Adrenal gland (tissue), 9 donors: ENCODE measurements at regions not wholly inside any gene's neighbourhood (a gene's known extent, or its start where the extent isn't known, plus 50 kb on each side); places are given as distances from the start of the nearest gene placed in this dataset.

Experiments used
- DNase-seq, 7 donors: peaks; one replicate each; pipeline ENCODE4 v3.0.0-alpha.2; 2019 to 2020
- H3K27ac ChIP-seq, 5 donors: fragments of 200-600 bp; sonication (generic) in 4 of 5; 1 replicate in 3 of 5; 2 replicates in 2 of 5; pipeline versions ENCODE4 v1.5.1 to v1.8.0; 2016 to 2020; ENCODE audit warnings: mild to moderate bottlenecking in 1 of 5
- H3K27me3 ChIP-seq: fragments of 200-600 bp; 2 replicates; pipeline ENCODE4 v1.8.0; 2021
- H3K36me3 ChIP-seq, 2 donors: fragments of 200-600 bp; replicated peaks in 1 of 2; 1 replicate in 1 of 2; 2 replicates in 1 of 2; pipeline versions ENCODE4 v1.5.1 to v1.8.0; 2018 to 2022
- H3K4me1 ChIP-seq, 2 donors: fragments of 200-600 bp; replicated peaks in 1 of 2; 1 replicate in 1 of 2; 2 replicates in 1 of 2; pipeline versions ENCODE4 v1.5.1 to v1.8.0; 2018 to 2021
- H3K4me3 ChIP-seq, 4 donors: fragments of 200-600 bp; sonication (generic) in 3 of 4; one replicate each; pipeline ENCODE4 v1.5.1; 2016 to 2018
- H3K9me3 ChIP-seq, 3 donors: fragments of 200-600 bp; sonication (generic) in 1 of 3; replicated peaks in 1 of 3; 1 replicate in 2 of 3; 2 replicates in 1 of 3; pipeline versions ENCODE4 v1.5.1 to v1.8.0; 2016 to 2021
- POLR2A ChIP-seq, 2 donors: fragments of 450-650 bp; IDR thresholded peaks; one replicate each; pipeline ENCODE4 v1.6.1; 2017; ENCODE audit warnings: antibody characterized with exemption in 2 of 2, mild to moderate bottlenecking in 2 of 2, moderate library complexity in 1 of 2
- WGBS, 4 donors: extraction: QIAGEN DNeasy Blood & Tissue Kit in 2 of 4; methylation state at CpG; one replicate each; pipeline versions ENCODE4 v1.1.5 to v1.1.7; 2013 to 2017; 5-methylcytosine and 5-hydroxymethylcytosine counted together
- intact Hi-C, 2 donors: fragments of 100-400 bp; cut with DNase I; formaldehyde crosslinking; loops; one replicate each; pipeline versions ENCODE4 v1.14.1 to v1.15.0; 2022 to 2023
- TF ChIP-seq, protein P1 (sequence below), 6 experiments: fragments of 450-650 bp in 4 of 6; fragments of 200-600 bp in 2 of 6; sonication (generic) in 1 of 6; IDR thresholded peaks; 1 replicate in 5 of 6; 2 replicates in 1 of 6; pipeline versions ENCODE4 v1.5.1 to v1.8.0; 2016 to 2021; ENCODE audit warnings: antibody characterized with exemption in 6 of 6, mild to moderate bottlenecking in 2 of 6, moderate library complexity in 1 of 6
- donor health status: healthy with polysubstance abuse.
- donor health status: Bipolar disorder and iron deficiency.
- donor health status: DM: yes; HTN: yes; CAD: no.
- donor health status: DM: no; HTN: no; CAD: no.
- donor health status: DM: no; HTN: no; CAD: no.

GRCh38 chr1:29903548-29904166, 667.3 kb downstream of the PTPRU start:
- H3K27ac ChIP-seq = no peak overlapping the region
- no peak for DNase-seq
- intact Hi-C loops = no loop called here
- TF ChIP-seq, protein P1, sequence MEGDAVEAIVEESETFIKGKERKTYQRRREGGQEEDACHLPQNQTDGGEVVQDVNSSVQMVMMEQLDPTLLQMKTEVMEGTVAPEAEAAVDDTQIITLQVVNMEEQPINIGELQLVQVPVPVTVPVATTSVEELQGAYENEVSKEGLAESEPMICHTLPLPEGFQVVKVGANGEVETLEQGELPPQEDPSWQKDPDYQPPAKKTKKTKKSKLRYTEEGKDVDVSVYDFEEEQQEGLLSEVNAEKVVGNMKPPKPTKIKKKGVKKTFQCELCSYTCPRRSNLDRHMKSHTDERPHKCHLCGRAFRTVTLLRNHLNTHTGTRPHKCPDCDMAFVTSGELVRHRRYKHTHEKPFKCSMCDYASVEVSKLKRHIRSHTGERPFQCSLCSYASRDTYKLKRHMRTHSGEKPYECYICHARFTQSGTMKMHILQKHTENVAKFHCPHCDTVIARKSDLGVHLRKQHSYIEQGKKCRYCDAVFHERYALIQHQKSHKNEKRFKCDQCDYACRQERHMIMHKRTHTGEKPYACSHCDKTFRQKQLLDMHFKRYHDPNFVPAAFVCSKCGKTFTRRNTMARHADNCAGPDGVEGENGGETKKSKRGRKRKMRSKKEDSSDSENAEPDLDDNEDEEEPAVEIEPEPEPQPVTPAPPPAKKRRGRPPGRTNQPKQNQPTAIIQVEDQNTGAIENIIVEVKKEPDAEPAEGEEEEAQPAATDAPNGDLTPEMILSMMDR (IDR thresholded peaks at IDR 0.05) = no peak
- TF ChIP-seq POLR2A (IDR thresholded peaks at IDR 0.05) = no peak
- H3K4me1 ChIP-seq = no peaks in the 10 kb centered on the region
- no peaks in the 10 kb centered on the region for H3K36me3 ChIP-seq
- H3K9me3 ChIP-seq = no peaks in the 10 kb centered on the region
- H3K27me3 ChIP-seq = no peaks in the 10 kb centered on the region
- 49 to 66% (median 53%) methylated on average over 5 of the region's 5 CpGs for WGBS, 4 donors
- no peak overlapping the region for H3K4me3 ChIP-seq

DNA sequence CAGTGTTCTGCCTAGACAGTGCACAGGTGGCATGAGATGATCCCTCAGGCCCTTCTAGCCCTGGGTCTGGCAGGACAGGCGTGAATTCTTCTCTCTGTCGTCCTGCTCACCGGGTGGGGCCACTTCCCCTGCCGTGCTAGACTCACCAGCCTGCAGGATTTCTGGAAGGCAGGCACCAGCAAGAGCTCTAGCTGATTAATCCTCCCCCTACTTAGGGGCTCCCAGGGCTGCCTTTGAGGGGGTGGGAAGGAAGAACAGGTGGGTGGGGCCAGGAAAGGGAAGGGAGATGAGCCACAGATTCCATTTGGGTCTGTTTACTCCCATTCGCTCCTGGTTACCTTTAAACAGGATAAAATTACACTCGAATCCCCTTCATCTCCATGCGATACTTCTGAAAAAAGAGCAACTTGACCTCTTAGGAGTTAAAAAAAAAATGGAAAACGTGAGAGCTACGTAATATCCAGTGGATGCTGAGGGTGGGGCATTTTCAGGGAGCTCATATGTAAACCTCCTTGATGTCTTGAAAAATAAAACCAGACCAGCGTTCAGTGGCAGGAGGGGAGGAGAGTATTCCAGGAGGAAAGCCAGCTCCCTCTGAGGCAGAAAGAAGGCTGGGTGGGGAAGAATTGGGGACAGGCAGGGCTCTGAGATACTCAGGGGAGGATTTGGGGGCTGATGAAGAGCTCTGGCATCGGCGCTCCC, 665.5 kb downstream of the PTPRU start:
- Histone ChIP-seq H3K9me3 (no peaks in the 10 kb centered on the region), H3K4me1 (no peaks in the 10 kb centered on the region), H3K4me3 (no peak overlapping the region), H3K27ac (no peak overlapping the region), H3K27me3 (peaks cover 3% of the 10 kb centered on the region), H3K36me3 (no peaks in the 10 kb centered on the region)
- intact Hi-C loops = no loop called here
- WGBS, 4 donors = 36 to 49% (median 43%) methylated on average over 8 to 12 of the region's 12 CpGs
- DNase-seq = no peak
- TF ChIP-seq, protein P1 (IDR thresholded peaks at IDR 0.05) = no peak
- TF ChIP-seq POLR2A (IDR thresholded peaks at IDR 0.05) = no peak

GRCh38 chr1:29900712-29901111, 664.4 kb downstream of the PTPRU start:
- Histone ChIP-seq H3K27me3 (peaks cover 7% of the 10 kb centered on the region), H3K27ac (no peak overlapping the region), H3K4me3 (no peak overlapping the region), H3K36me3 (no peaks in the 10 kb centered on the region), H3K9me3 (no peaks in the 10 kb centered on the region), H3K4me1 (no peaks in the 10 kb centered on the region)
- intact Hi-C loops = no loop called here
- WGBS, 4 donors = 61 to 71% (median 66%) methylated on average over 3 of the region's 3 CpGs
- TF ChIP-seq, protein P1 (IDR thresholded peaks at IDR 0.05) = no peak
- no peak for TF ChIP-seq POLR2A (IDR thresholded peaks at IDR 0.05)
- DNase-seq = no peak

GRCh38 chr1:29900104-29900679, 663.9 kb downstream of the PTPRU start:
- Histone ChIP-seq H3K4me1 (no peaks in the 10 kb centered on the region), H3K4me3 (no peak overlapping the region), H3K27ac (no peak overlapping the region), H3K9me3 (no peaks in the 10 kb centered on the region), H3K36me3 (no peaks in the 10 kb centered on the region), H3K27me3 (peaks cover 7% of the 10 kb centered on the region)
- intact Hi-C loops = no loop called here
- WGBS, 4 donors = 64 to 83% (median 75%) methylated on average over 20 of the region's 20 CpGs
- TF ChIP-seq, protein P1 (IDR thresholded peaks at IDR 0.05) = no peak
- no peak for TF ChIP-seq POLR2A (IDR thresholded peaks at IDR 0.05)
- no peak for DNase-seq
